ENCODE measurements at regions not wholly inside any gene's neighbourhood (a gene's known extent, or its start where the extent isn't known, plus 50 kb on each side); places are given as distances from the start of the nearest gene placed in this dataset.
"Not testable (repeated sequence)": the region's sequence is repeated elsewhere in the genome, so short reads cannot be mapped to it uniquely, and the experiment has no call there.

- DNase-seq, result peak; percentile 90
Observed at GRCh38 chr1:54474310-54475251, 68.4 kb upstream of the SSBP3 start.

GRCh38 chr1:54471588-54471987 lies 65.4 kb upstream of the SSBP3 start:
- DNase-seq, result no peak

DNA sequence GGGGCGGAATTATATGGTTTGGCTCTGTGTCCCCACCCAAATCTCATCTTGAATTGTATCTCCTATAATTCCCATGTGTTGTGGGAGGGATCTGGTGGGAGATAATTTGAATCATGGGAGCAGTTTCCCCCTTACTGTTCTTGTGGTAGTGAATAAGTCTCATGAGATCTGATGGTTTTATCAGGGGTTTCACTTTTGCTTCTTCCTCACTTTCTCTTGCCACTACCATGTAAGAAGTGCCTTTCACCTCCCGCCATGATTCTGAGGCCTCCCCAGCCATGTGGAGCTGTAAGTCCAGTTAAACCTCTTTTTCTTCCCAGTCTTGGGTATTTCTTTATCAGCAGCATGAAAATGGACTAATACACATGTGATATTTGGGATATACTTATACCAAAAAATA lies 63.2 kb upstream of the SSBP3 start:
- DNase-seq, result not testable (repeated sequence)

- DNase-seq, result not testable (repeated sequence)
Observed at GRCh38 chr1:54468288-54469084, 62.3 kb upstream of the SSBP3 start.

- DNase-seq, result peak; percentile 49
Observed at GRCh38 chr1:54465351-54465811, 59.2 kb upstream of the SSBP3 start.

GRCh38 chr1:54464477-54465146 lies 58.4 kb upstream of the SSBP3 start:
- no peak for DNase-seq

- DNase-seq, result no peak
Observed at GRCh38 chr1:54464031-54464476, 57.9 kb upstream of the SSBP3 start.

GRCh38 chr1:54463259-54464030 lies 57.3 kb upstream of the SSBP3 start:
- DNase-seq, result peak; percentile 64

DNA sequence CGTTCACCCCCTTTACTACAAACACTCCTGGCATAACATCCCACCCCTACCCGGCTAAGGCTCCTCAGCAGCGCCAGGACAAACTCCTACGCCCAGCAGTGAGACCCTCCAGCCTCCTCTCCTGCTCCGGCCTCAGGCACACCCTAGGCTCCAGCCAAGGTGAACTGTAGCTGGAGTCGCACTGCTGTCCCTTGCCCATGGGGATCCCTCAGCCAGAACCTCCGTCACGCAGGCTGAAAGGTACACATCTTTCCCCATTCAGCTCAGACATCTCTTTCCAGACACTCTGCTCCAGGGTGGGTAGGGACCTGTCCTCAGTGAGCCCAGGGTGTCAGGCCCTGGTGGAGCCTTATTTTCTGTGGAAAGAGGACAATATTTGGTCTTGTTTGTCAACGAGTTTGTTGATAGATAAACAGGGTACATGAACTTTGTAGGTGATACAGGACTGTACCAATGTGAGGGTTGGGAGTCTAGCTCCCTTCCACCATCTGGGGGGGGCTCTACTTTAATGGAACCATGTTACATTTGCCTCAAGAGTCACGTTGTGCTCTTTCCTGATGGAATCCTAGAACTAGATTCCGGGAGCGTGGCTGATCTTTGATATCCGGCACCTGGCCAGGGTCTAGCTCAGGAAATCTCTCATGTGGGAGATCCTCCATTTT lies 56.5 kb upstream of the SSBP3 start:
- DNase-seq, result no peak

GRCh38 chr1:54461731-54462596 lies 55.8 kb upstream of the SSBP3 start:
- peak; percentile 65 for DNase-seq

DNA sequence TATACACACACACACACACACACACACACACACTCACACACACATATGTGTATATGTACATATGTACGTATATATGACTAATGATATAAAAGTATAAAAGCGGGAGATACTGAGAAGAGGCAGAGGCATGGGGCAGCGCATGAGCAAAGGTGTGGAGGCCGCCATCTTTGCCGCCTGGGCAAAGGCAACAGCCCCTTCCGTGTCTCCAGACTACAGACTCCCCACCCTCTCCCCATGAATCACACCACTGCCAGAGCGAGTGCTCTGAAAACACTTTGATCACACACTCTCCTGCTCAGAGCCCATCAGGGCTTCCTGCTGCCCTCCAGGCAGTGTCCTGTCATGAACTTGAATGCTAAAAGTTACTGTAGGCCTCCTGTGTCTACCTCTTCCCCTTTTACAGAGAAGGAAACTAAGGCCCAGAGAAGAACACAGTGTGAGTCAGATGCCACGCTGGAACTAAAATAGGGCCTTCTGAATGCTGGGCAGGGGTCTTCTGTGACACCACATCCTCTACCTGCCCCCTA lies 54.7 kb upstream of the SSBP3 start:
- no peak for DNase-seq

DNA sequence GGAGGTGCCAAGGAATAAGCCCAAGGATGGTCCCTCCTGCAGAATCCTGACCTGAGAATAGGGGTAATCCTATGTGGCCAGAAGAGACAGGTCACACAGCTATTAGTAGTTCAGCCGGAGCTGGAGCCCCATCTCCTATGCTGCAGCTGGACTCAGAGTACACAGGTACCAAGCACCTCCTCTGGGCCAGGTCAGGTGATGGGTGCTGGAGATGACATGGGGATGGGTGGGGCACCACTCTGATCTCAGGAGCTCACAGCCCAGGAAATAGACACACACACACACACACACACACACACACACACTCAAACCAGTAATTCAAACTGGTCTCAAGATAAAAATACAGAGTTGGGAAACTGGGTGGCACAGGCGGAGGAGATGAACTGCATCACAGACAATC lies 54.2 kb upstream of the SSBP3 start:
- peak; percentile 38 for DNase-seq

DNA sequence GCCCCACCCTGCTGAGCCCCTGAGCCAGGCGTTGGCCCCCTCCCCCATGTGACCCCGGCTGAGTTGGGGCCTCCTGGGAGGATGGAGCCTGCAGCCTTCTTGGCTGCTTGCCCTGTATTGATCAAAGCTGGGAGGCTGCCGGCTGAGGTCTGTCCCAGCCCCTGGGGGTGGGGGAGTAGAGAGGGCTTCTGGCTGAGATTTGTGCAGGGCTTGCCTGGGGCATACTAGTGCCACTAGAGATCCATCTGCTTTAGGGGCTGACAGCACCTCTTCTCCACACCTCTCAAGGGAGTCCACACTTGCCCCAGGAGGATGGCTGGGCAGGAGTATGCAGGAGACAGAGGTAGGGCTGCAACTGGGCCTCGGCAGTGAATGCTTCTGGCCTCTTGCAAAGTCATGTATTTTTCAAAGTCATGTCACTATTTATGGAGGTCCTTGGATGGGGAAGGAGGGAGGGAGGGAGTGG lies 53.6 kb upstream of the SSBP3 start:
- DNase-seq, result peak; percentile 96

DNA sequence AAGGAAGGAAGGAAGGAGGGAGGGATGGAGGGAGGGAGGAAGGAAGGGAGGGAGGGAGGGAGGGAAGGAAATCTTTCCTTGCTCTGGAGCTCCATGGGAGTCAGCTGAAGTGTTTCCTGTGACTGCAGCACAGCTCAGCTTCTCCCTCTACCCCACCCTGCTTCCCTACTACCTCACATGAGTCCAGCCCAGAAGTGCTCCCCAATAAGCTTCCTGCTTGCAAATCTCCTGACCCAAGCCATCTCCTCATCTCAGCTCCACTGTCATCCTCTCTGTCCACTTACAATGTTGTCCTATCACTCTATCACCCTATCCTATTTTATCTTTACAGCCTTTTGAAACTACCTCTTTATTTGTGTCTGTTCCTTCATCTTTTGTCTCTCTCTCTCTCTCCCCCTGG lies 52.9 kb upstream of the SSBP3 start:
- peak; percentile 35 for DNase-seq

GRCh38 chr1:54456921-54457529 lies 50.8 kb upstream of the SSBP3 start:
- peak; percentile 39 for DNase-seq

GRCh38 chr1:54456361-54456760 lies 50.2 kb upstream of the SSBP3 start:
- DNase-seq, result no peak
